IMR-90 (cell line): ENCODE measurements at regions not wholly inside any gene's neighbourhood (a gene's known extent, or its start where the extent isn't known, plus 50 kb on each side); places are given as distances from the start of the nearest gene placed in this dataset.

Experiments
- ATAC-seq: fragments of 200-7000 bp; cut with Tn5 transposase; 2 replicates; pipeline ENCODE4 v1.9.1; 2020; ENCODE audit warnings: low read depth, mild to moderate bottlenecking, moderate library complexity
- BruUV-seq: library from RNA; stranded (reverse); fragments of 400-500 nt; replicated peaks from 2 replicates; lab custom pipeline; 2021; lab: Mats Ljungman, UMichigan
- CTCF ChIA-PET: fragments of 300-600 bp; formaldehyde crosslinking; extraction: SDS; loops from one replicate; lab custom pipeline; 2021; ENCODE audit warnings: antibody characterized with exemption; lab: Yijun Ruan, JAX
- POLR2A ChIA-PET: fragments of 300-600 bp; sonication (Branson Sonifier 250); formaldehyde crosslinking; loops from one replicate; lab custom pipeline; 2022; ENCODE audit warnings: antibody characterized with exemption; ENCODE audit not compliant: unreplicated experiment; lab: Charles Lee
- DNase-seq: peaks from one replicate; pipeline ENCODE4 v3.0.0; 2013
- H2AFZ ChIP-seq: replicated peaks from 2 replicates; pipeline ENCODE3; 2013; ENCODE audit warnings: low read length, mild to moderate bottlenecking; ENCODE audit not compliant: poor library complexity
- H2AK5ac ChIP-seq: 2 replicates; pipeline ENCODE4 v1.6.1; 2013; ENCODE audit warnings: low read depth, low read length, inconsistent platforms
- H2AK9ac ChIP-seq: replicated peaks from 2 replicates; pipeline ENCODE3; 2013; ENCODE audit warnings: mild to moderate bottlenecking, low read depth, low read length, moderate library complexity; ENCODE audit not compliant: poor library complexity
- H2BK120ac ChIP-seq: 2 replicates; pipeline ENCODE4 v1.6.1; 2013; ENCODE audit warnings: low read depth, low read length, inconsistent platforms
- H2BK15ac ChIP-seq: 3 replicates; pipeline ENCODE4 v1.6.1; 2013; ENCODE audit warnings: low read depth, low read length, inconsistent platforms
- H2BK20ac ChIP-seq: 2 replicates; pipeline ENCODE4 v1.6.1; 2013; ENCODE audit warnings: low read depth, mild to moderate bottlenecking, inconsistent platforms, low read length, moderate library complexity
- H2BK5ac ChIP-seq: 2 replicates; pipeline ENCODE4 v1.6.1; 2013; ENCODE audit warnings: mild to moderate bottlenecking, low read depth, low read length, inconsistent platforms; ENCODE audit not compliant: poor library complexity, severe bottlenecking
- H3K14ac ChIP-seq: replicated peaks from 2 replicates; pipeline ENCODE4 v1.6.1; 2013; ENCODE audit warnings: low read depth, low read length, inconsistent platforms
- H3K18ac ChIP-seq: 2 replicates; pipeline ENCODE4 v1.6.1; 2013; ENCODE audit warnings: low read depth, low read length, control low read depth
- H3K23ac ChIP-seq: 2 replicates; pipeline ENCODE4 v1.6.1; 2013; ENCODE audit warnings: low read depth, low read length, inconsistent platforms
- H3K27ac ChIP-seq: 2 replicates; pipeline ENCODE4 v1.5.1; 2013; ENCODE audit warnings: mild to moderate bottlenecking, control low read depth, low read length; ENCODE audit not compliant: insufficient read depth
- H3K27me3 ChIP-seq: 2 replicates; pipeline ENCODE4 v1.6.1; 2013; ENCODE audit warnings: low read length; ENCODE audit not compliant: control insufficient read depth, insufficient read depth
- H3K36me3 ChIP-seq: 2 replicates; pipeline ENCODE4 v1.6.1; 2013; ENCODE audit warnings: low read length, mixed read lengths; ENCODE audit not compliant: control insufficient read depth, insufficient read depth
- H3K4ac ChIP-seq: 2 replicates; pipeline ENCODE4 v1.6.1; 2013; ENCODE audit warnings: low read depth, low read length, inconsistent platforms
- H3K4me1 ChIP-seq: 2 replicates; pipeline ENCODE4 v1.6.1; 2013; ENCODE audit warnings: low read length, mixed read lengths; ENCODE audit not compliant: control insufficient read depth, insufficient read depth
- H3K4me2 ChIP-seq: 2 replicates; pipeline ENCODE4 v1.6.1; 2013; ENCODE audit warnings: low read depth, mild to moderate bottlenecking, control low read depth, low read length, moderate library complexity
- H3K4me3 ChIP-seq: 2 replicates; pipeline ENCODE4 v1.5.1; 2013; ENCODE audit warnings: low read depth, mild to moderate bottlenecking, control low read depth, low read length, moderate library complexity; ENCODE audit not compliant: insufficient read depth
- H3K56ac ChIP-seq: 2 replicates; pipeline ENCODE4 v1.6.1; 2013; ENCODE audit warnings: low read length, inconsistent platforms; ENCODE audit not compliant: insufficient read depth; ENCODE audit errors: extremely low read depth
- H3K79me1 ChIP-seq, 2 experiments: 2 replicates each; pipeline ENCODE4 v1.6.1; 2013; ENCODE audit warnings: low read length in 2 of 2, inconsistent platforms in 1 of 2, low read depth in 1 of 2
- H3K9ac ChIP-seq: 2 replicates; pipeline ENCODE4 v1.6.1; 2013; ENCODE audit warnings: low read depth, low read length, control low read depth
- H3K9me1 ChIP-seq: 2 replicates; pipeline ENCODE4 v1.6.1; 2013; ENCODE audit warnings: low read length, inconsistent platforms; ENCODE audit not compliant: insufficient read depth
- H3K9me3 ChIP-seq: 2 replicates; pipeline ENCODE4 v1.6.1; 2013; ENCODE audit warnings: low read length; ENCODE audit not compliant: control insufficient read depth, insufficient read depth
- H4K20me1 ChIP-seq: 2 replicates; pipeline ENCODE4 v1.6.1; 2013; ENCODE audit warnings: low read length, inconsistent platforms; ENCODE audit not compliant: insufficient read depth
- H4K5ac ChIP-seq: 2 replicates; pipeline ENCODE4 v1.6.1; 2013; ENCODE audit warnings: mild to moderate bottlenecking, low read depth, low read length, control low read depth
- H4K8ac ChIP-seq, 2 experiments: 2 replicates each; pipeline ENCODE4 v1.6.1; 2013; ENCODE audit warnings: low read depth in 2 of 2, low read length in 2 of 2, control low read depth in 1 of 2, inconsistent platforms in 1 of 2
- H4K91ac ChIP-seq: 2 replicates; pipeline ENCODE4 v1.6.1; 2013; ENCODE audit warnings: low read depth, low read length, inconsistent platforms; ENCODE audit not compliant: insufficient read depth
- CEBPB ChIP-seq: IDR thresholded peaks from 2 replicates; pipeline ENCODE4 v1.6.1; 2012; ENCODE audit warnings: low read depth, low read length, improper control_type of control experiment
- MAZ ChIP-seq: IDR thresholded peaks from 2 replicates; pipeline ENCODE4 v1.6.1; 2012; ENCODE audit warnings: low read depth, mild to moderate bottlenecking, low read length, improper control_type of control experiment, moderate library complexity, borderline replicate concordance
- NFE2L2 ChIP-seq: fragments of 150-350 bp; IDR thresholded peaks from 2 replicates; pipeline ENCODE4 v1.6.1; 2016; ENCODE audit warnings: low read depth, mild to moderate bottlenecking, low read length
- POLR2A ChIP-seq: IDR thresholded peaks from 2 replicates; pipeline ENCODE4 v1.6.1; 2012; ENCODE audit warnings: mild to moderate bottlenecking, low read depth, low read length
- SMC3 ChIP-seq: fragments of 150-350 bp; IDR thresholded peaks from 2 replicates; pipeline ENCODE4 v1.6.1; 2016; ENCODE audit warnings: low read depth, mild to moderate bottlenecking, antibody characterized with exemption, low read length, moderate library complexity
- WGBS, 2 experiments: methylation state at CpG; one replicate each; pipeline versions ENCODE4 v1.1.5 to v1.1.7; 2013; ENCODE audit warnings: missing lambda C conversion rate in 2 of 2; ENCODE audit not compliant: insufficient read length in 1 of 2; ENCODE audit errors: extremely low coverage in 2 of 2; 5-methylcytosine and 5-hydroxymethylcytosine counted together
- dilution Hi-C: fragments of 300-500 bp; cut with HindIII; formaldehyde crosslinking; loops from one replicate; pipeline ENCODE4 v1.14.3; 2018; ENCODE audit warnings: low sequenced_read_pairs; ENCODE audit not compliant: unreplicated experiment
- in situ Hi-C: fragments of 300-500 bp; cut with MboI; formaldehyde crosslinking; loops from 3 replicates; pipeline ENCODE4 v1.14.3; 2019; ENCODE audit warnings: low sequenced_read_pairs, inconsistent platforms, mixed read lengths
- intact Hi-C: fragments of 100-400 bp; cut with micrococcal nuclease; formaldehyde crosslinking; loops from 2 replicates; pipeline ENCODE4 v1.10.0; 2022
- TF ChIP-seq, protein P1 (sequence below): conservative IDR thresholded peaks from 2 replicates; pipeline ENCODE4 v1.5.1; 2012; ENCODE audit warnings: mild to moderate bottlenecking, low read depth, low read length, improper control_type of control experiment
- TF ChIP-seq, protein P2 (sequence below): fragments of 150-350 bp; IDR thresholded peaks from 2 replicates; pipeline ENCODE4 v1.6.1; 2017; ENCODE audit warnings: mild to moderate bottlenecking, antibody characterized with exemption, low read length, low read depth

DNA sequence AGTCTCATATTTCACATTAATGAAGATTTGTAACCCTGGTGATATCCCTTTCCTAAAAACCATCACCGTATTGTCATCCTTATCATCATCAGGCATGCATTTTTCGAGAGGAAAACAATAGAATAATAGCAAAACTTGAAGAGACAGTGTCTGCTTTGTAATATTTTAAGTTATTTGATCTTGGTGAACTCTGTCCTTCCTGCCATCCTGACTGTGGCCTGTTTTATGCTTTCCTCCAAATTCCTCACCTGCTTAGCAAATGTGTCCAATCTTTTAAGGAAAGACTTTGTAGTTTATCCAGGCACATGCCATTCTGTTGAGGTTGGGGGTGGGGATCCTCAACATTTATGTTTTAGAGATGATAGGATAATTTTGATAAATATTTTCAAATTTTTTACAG is 306.1 kb upstream of the COL8A1 start:
- TF ChIP-seq NFE2L2 (no peak), SMC3 (no peak), POLR2A (no peak), CEBPB (no peak), MAZ (no peak)
- TF ChIP-seq, protein P1, sequence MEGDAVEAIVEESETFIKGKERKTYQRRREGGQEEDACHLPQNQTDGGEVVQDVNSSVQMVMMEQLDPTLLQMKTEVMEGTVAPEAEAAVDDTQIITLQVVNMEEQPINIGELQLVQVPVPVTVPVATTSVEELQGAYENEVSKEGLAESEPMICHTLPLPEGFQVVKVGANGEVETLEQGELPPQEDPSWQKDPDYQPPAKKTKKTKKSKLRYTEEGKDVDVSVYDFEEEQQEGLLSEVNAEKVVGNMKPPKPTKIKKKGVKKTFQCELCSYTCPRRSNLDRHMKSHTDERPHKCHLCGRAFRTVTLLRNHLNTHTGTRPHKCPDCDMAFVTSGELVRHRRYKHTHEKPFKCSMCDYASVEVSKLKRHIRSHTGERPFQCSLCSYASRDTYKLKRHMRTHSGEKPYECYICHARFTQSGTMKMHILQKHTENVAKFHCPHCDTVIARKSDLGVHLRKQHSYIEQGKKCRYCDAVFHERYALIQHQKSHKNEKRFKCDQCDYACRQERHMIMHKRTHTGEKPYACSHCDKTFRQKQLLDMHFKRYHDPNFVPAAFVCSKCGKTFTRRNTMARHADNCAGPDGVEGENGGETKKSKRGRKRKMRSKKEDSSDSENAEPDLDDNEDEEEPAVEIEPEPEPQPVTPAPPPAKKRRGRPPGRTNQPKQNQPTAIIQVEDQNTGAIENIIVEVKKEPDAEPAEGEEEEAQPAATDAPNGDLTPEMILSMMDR = no peak
- TF ChIP-seq, protein P2, sequence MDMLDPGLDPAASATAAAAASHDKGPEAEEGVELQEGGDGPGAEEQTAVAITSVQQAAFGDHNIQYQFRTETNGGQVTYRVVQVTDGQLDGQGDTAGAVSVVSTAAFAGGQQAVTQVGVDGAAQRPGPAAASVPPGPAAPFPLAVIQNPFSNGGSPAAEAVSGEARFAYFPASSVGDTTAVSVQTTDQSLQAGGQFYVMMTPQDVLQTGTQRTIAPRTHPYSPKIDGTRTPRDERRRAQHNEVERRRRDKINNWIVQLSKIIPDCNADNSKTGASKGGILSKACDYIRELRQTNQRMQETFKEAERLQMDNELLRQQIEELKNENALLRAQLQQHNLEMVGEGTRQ = no peak
- CTCF ChIA-PET = no interaction called here

More for the DNA sequence above, 306.1 kb upstream of the COL8A1 start:
- no peak overlapping the region for H3K56ac ChIP-seq
- no peak overlapping the region for H2BK15ac ChIP-seq
- H3K18ac ChIP-seq = no peak overlapping the region
- H3K4me1 ChIP-seq = peaks cover 3% of the 10 kb centered on the region; the same call in 1 of the 2 replicates
- H3K36me3 ChIP-seq = no peaks in the 10 kb centered on the region
- H3K4me2 ChIP-seq = no peak overlapping the region
- in situ Hi-C loops = no loop called here
- no peaks in the 10 kb centered on the region for H3K27me3 ChIP-seq
- no peaks in the 10 kb centered on the region for H3K79me1 ChIP-seq
- no peaks in the 10 kb centered on the region for H3K9me3 ChIP-seq
- no peak overlapping the region for H4K91ac ChIP-seq
- H2BK5ac ChIP-seq = no peak overlapping the region
- no peak overlapping the region for H3K4me3 ChIP-seq
- no peak overlapping the region for H3K4ac ChIP-seq
- H4K8ac ChIP-seq = no peak overlapping the region
- no peaks in the 10 kb centered on the region for H4K20me1 ChIP-seq
- no peak overlapping the region for H2BK120ac ChIP-seq
- H3K9ac ChIP-seq = no peak overlapping the region
- BruUV-seq = no TSS peak
- H3K23ac ChIP-seq = no peak overlapping the region
- dilution Hi-C loops = no loop called here
- POLR2A ChIA-PET = no interaction called here
- WGBS, 2 experiments = no CpG with 5 or more reads among the region's 2 CpGs
- no peak overlapping the region for H3K27ac ChIP-seq
- no peak overlapping the region for H2BK20ac ChIP-seq
- H2AK9ac ChIP-seq = no peak overlapping the region
- DNase-seq (no peak), ATAC-seq (no peak)
- H3K14ac ChIP-seq = no peak overlapping the region
- no peak overlapping the region for H2AFZ ChIP-seq
- no peak overlapping the region for H4K5ac ChIP-seq
- intact Hi-C loops = no loop called here
- no peaks in the 10 kb centered on the region for H3K9me1 ChIP-seq
- H2AK5ac ChIP-seq = no peak overlapping the region
